GM23338 (cell line): ENCODE measurements at regions not wholly inside any gene's neighbourhood (a gene's known extent, or its start where the extent isn't known, plus 50 kb on each side); places are given as distances from the start of the nearest gene placed in this dataset.

Experiments
- ATAC-seq: fragments of 200-7000 bp; cut with Tn5 transposase; 3 replicates; pipeline ENCODE4 v1.9.1; 2020
- DNase-seq: peaks from one replicate; pipeline ENCODE4 v3.0.0-alpha.2; 2015; ENCODE audit warnings: low spot score
- H2AFZ ChIP-seq: fragments of 200-600 bp; sonication (generic); 2 replicates; pipeline ENCODE4 v1.8.0; 2016; ENCODE audit warnings: antibody characterized with exemption, mild to moderate bottlenecking, moderate library complexity
- H3F3A ChIP-seq: fragments of 200-600 bp; sonication (generic); replicated peaks from 2 replicates; pipeline ENCODE4 v1.8.0; 2017; ENCODE audit warnings: antibody characterized with exemption, mixed run types, low read depth
- H3K27ac ChIP-seq: fragments of 200-600 bp; sonication (generic); 2 replicates; pipeline ENCODE4 v1.6.1; 2016; ENCODE audit warnings: low read depth
- H3K27me3 ChIP-seq: fragments of 200-600 bp; sonication (generic); 2 replicates; pipeline ENCODE4 v1.8.0; 2016; ENCODE audit warnings: mild to moderate bottlenecking, mixed run types, moderate library complexity; ENCODE audit not compliant: insufficient read depth
- H3K36me3 ChIP-seq: fragments of 200-600 bp; sonication (generic); 2 replicates; pipeline ENCODE4 v1.8.0; 2016; ENCODE audit warnings: mild to moderate bottlenecking; ENCODE audit not compliant: insufficient read depth
- H3K4me1 ChIP-seq: fragments of 200-600 bp; sonication (generic); 2 replicates; pipeline ENCODE4 v1.8.0; 2016; ENCODE audit warnings: mild to moderate bottlenecking, moderate library complexity; ENCODE audit not compliant: insufficient read depth
- H3K4me2 ChIP-seq: fragments of 200-600 bp; sonication (generic); 2 replicates; pipeline ENCODE4 v1.7.1; 2017; ENCODE audit warnings: mixed run types
- H3K4me3 ChIP-seq: fragments of 200-600 bp; sonication (generic); 2 replicates; pipeline ENCODE4 v1.6.1; 2016; ENCODE audit warnings: mixed run types
- H3K79me2 ChIP-seq: fragments of 200-600 bp; sonication (generic); replicated peaks from 2 replicates; pipeline ENCODE4 v1.8.0; 2017; ENCODE audit warnings: mild to moderate bottlenecking; ENCODE audit not compliant: insufficient read depth
- H3K9me2 ChIP-seq: fragments of 200-600 bp; sonication (generic); 2 replicates; pipeline ENCODE4 v1.8.0; 2017; ENCODE audit not compliant: insufficient read depth
- H4K20me1 ChIP-seq: fragments of 200-600 bp; sonication (generic); replicated peaks from 2 replicates; pipeline ENCODE4 v1.8.0; 2017; ENCODE audit warnings: mild to moderate bottlenecking; ENCODE audit not compliant: insufficient read depth
- H3K27ac Mint-ChIP-seq: 2 replicates; pipeline ENCODE4 v1.8.0; 2020; ENCODE audit warnings: inconsistent platforms, mild to moderate bottlenecking, moderate library complexity, mixed read lengths
- H3K27me3 Mint-ChIP-seq: 3 replicates; pipeline ENCODE4 v1.8.0; 2022; ENCODE audit warnings: low read depth, mild to moderate bottlenecking, moderate library complexity, mixed read lengths, inconsistent platforms; ENCODE audit not compliant: insufficient read depth, poor library complexity
- H3K36me3 Mint-ChIP-seq: 3 replicates; pipeline ENCODE4 v1.8.0; 2021; ENCODE audit warnings: low read depth, mild to moderate bottlenecking, inconsistent platforms, moderate library complexity, mixed read lengths
- H3K4me1 Mint-ChIP-seq: 3 replicates; pipeline ENCODE4 v1.8.0; 2020; ENCODE audit warnings: mild to moderate bottlenecking, inconsistent platforms, mixed read lengths
- H3K4me3 Mint-ChIP-seq: 3 replicates; pipeline ENCODE4 v1.8.0; 2021; ENCODE audit warnings: moderate library complexity, mild to moderate bottlenecking, inconsistent platforms, mixed read lengths
- H3K9me3 Mint-ChIP-seq: 3 replicates; pipeline ENCODE4 v1.8.0; 2020; ENCODE audit warnings: moderate library complexity, mild to moderate bottlenecking, inconsistent platforms, mixed read lengths
- CREB1 ChIP-seq: fragments of 250-450 bp; sonication (Bioruptor Pico); IDR thresholded peaks from 2 replicates; pipeline ENCODE4 v1.5.0; 2020; ENCODE audit warnings: low read depth, mild to moderate bottlenecking, moderate library complexity
- REST ChIP-seq: IDR thresholded peaks from one replicate; pipeline ENCODE4 v1.6.1; 2018; ENCODE audit warnings: antibody characterized with exemption; ENCODE audit not compliant: unreplicated experiment
- ZNF462 ChIP-seq: fragments of 250-450 bp; sonication (Bioruptor Pico); IDR thresholded peaks from 2 replicates; pipeline ENCODE4 v1.5.0; 2020; ENCODE audit warnings: mild to moderate bottlenecking, moderate library complexity

GRCh38 chr4:81921751-81922159, 450.0 kb upstream of the RASGEF1B start:
- Histone ChIP-seq H3K79me2 (no peaks in the 10 kb centered on the region), H3K9me2 (no peaks in the 10 kb centered on the region), H2AFZ (no peak overlapping the region), H3K4me2 (no peak overlapping the region), H3K27ac (no peak overlapping the region), H3F3A (no peaks in the 10 kb centered on the region), H4K20me1 (no peaks in the 10 kb centered on the region), H3K27me3 (no peaks in the 10 kb centered on the region), H3K4me1 (no peaks in the 10 kb centered on the region), H3K36me3 (no peaks in the 10 kb centered on the region), H3K4me3 (no peak overlapping the region)
- H3K27ac Mint-ChIP-seq: no peak overlapping the region
- ATAC-seq: no peak
- no peaks in the 10 kb centered on the region for H3K4me1 Mint-ChIP-seq
- TF ChIP-seq CREB1 (no peak), REST (no peak), ZNF462 (CRISPR knock-in tag) (no peak)
- H3K27me3 Mint-ChIP-seq: peaks cover 6% of the 10 kb centered on the region
- H3K4me3 Mint-ChIP-seq: no peak overlapping the region
- no peaks in the 10 kb centered on the region for H3K9me3 Mint-ChIP-seq
- no peaks in the 10 kb centered on the region for H3K36me3 Mint-ChIP-seq
- DNase-seq: no peak
